H9 (cell line): ENCODE measurements at regions not wholly inside any gene's neighbourhood (a gene's known extent, or its start where the extent isn't known, plus 50 kb on each side); places are given as distances from the start of the nearest gene placed in this dataset.
A peak's percentile ranks its signal among the peaks of the same experiment; 100 is the strongest.

Experiments
- DNase-seq: peaks from one replicate; pipeline ENCODE4 v3.0.0-alpha.2; 2017
- H2AFZ ChIP-seq: one replicate; pipeline ENCODE4 v1.6.1; 2013; ENCODE audit warnings: mild to moderate bottlenecking, low read length, control low read depth, moderate library complexity
- H2AK5ac ChIP-seq: 2 replicates; pipeline ENCODE4 v1.6.1; 2013; ENCODE audit warnings: low read length, control low read depth, mixed read lengths; ENCODE audit not compliant: insufficient read length
- H2BK120ac ChIP-seq: one replicate; pipeline ENCODE4 v1.6.1; 2013; ENCODE audit warnings: low read depth, mild to moderate bottlenecking, low read length, control low read depth, inconsistent platforms; ENCODE audit not compliant: poor library complexity, severe bottlenecking
- H2BK12ac ChIP-seq: 2 replicates; pipeline ENCODE4 v1.6.1; 2013; ENCODE audit warnings: low read length, control low read depth, mixed read lengths, low read depth; ENCODE audit not compliant: insufficient read length
- H2BK15ac ChIP-seq: 2 replicates; pipeline ENCODE4 v1.6.1; 2013; ENCODE audit warnings: low read depth, low read length, control low read depth
- H2BK20ac ChIP-seq: one replicate; pipeline ENCODE4 v1.6.1; 2013; ENCODE audit warnings: low read depth, mild to moderate bottlenecking, low read length, control low read depth, inconsistent platforms; ENCODE audit not compliant: poor library complexity, severe bottlenecking
- H2BK5ac ChIP-seq: 2 replicates; pipeline ENCODE4 v1.6.1; 2013; ENCODE audit warnings: low read length, control low read depth, mixed read lengths; ENCODE audit not compliant: insufficient read length
- H3K14ac ChIP-seq: 2 replicates; pipeline ENCODE4 v1.6.1; 2013; ENCODE audit warnings: low read length, control low read depth; ENCODE audit not compliant: insufficient read depth
- H3K18ac ChIP-seq: 2 replicates; pipeline ENCODE4 v1.6.1; 2013; ENCODE audit warnings: low read depth, mild to moderate bottlenecking, mixed read lengths, low read length, control low read depth; ENCODE audit not compliant: insufficient read length
- H3K23ac ChIP-seq: 2 replicates; pipeline ENCODE4 v1.6.1; 2013; ENCODE audit warnings: low read length, control low read depth, mixed read lengths, low read depth; ENCODE audit not compliant: insufficient read length
- H3K23me2 ChIP-seq: 2 replicates; pipeline ENCODE4 v1.6.1; 2013; ENCODE audit warnings: low read depth, mild to moderate bottlenecking, mixed read lengths, low read length, control low read depth; ENCODE audit not compliant: insufficient read length, poor library complexity, severe bottlenecking
- H3K27ac ChIP-seq: 2 replicates; pipeline ENCODE4 v1.5.1; 2013; ENCODE audit warnings: low read length, control low read depth, mixed read lengths, low read depth; ENCODE audit not compliant: insufficient read length
- H3K27me3 ChIP-seq: 2 replicates; pipeline ENCODE4 v1.6.1; 2013; ENCODE audit warnings: low read length, control low read depth, inconsistent platforms; ENCODE audit not compliant: insufficient read depth
- H3K4ac ChIP-seq: 2 replicates; pipeline ENCODE4 v1.6.1; 2013; ENCODE audit warnings: low read depth, mild to moderate bottlenecking, control low read depth, inconsistent platforms, low read length, moderate library complexity
- H3K4me1 ChIP-seq: 2 replicates; pipeline ENCODE4 v1.6.1; 2013; ENCODE audit warnings: low read length, control low read depth, inconsistent platforms; ENCODE audit not compliant: insufficient read depth
- H3K4me2 ChIP-seq: 2 replicates; pipeline ENCODE4 v1.6.1; 2013; ENCODE audit warnings: low read length, control low read depth, mixed read lengths; ENCODE audit not compliant: insufficient read length, insufficient read depth
- H3K56ac ChIP-seq: 2 replicates; pipeline ENCODE4 v1.6.1; 2013; ENCODE audit warnings: low read depth, mild to moderate bottlenecking, mixed read lengths, low read length, control low read depth; ENCODE audit not compliant: insufficient read length
- H3K79me1 ChIP-seq: 2 replicates; pipeline ENCODE4 v1.6.1; 2013; ENCODE audit warnings: low read depth, mild to moderate bottlenecking, moderate library complexity, low read length, control low read depth, inconsistent platforms; ENCODE audit not compliant: insufficient read depth, poor library complexity, severe bottlenecking
- H3K79me2 ChIP-seq: 2 replicates; pipeline ENCODE4 v1.6.1; 2013; ENCODE audit warnings: low read length, control low read depth, inconsistent platforms; ENCODE audit not compliant: insufficient read depth
- H3K9ac ChIP-seq: 2 replicates; pipeline ENCODE4 v1.6.1; 2013; ENCODE audit warnings: low read length, control low read depth, mixed read lengths; ENCODE audit not compliant: insufficient read length; ENCODE audit errors: extremely low read depth
- H3K9me3 ChIP-seq: one replicate; pipeline ENCODE4 v1.6.1; 2013; ENCODE audit warnings: low read depth, low read length, inconsistent platforms; ENCODE audit not compliant: control insufficient read depth
- H3T11ph ChIP-seq: one replicate; pipeline ENCODE4 v1.6.1; 2013; ENCODE audit warnings: mild to moderate bottlenecking, low read length, control low read depth, inconsistent platforms
- H4K20me1 ChIP-seq: one replicate; pipeline ENCODE4 v1.6.1; 2013; ENCODE audit not compliant: control insufficient read depth, insufficient read length, insufficient read depth
- H4K5ac ChIP-seq: 2 replicates; pipeline ENCODE4 v1.6.1; 2013; ENCODE audit warnings: low read depth, mild to moderate bottlenecking, mixed read lengths, low read length, control low read depth; ENCODE audit not compliant: insufficient read length
- H4K8ac ChIP-seq: replicated peaks from 2 replicates; pipeline ENCODE4 v1.6.1; 2013; ENCODE audit warnings: low read length, control low read depth, mixed read lengths, low read depth; ENCODE audit not compliant: insufficient read length
- H4K91ac ChIP-seq: 2 replicates; pipeline ENCODE4 v1.6.1; 2013; ENCODE audit warnings: low read depth, mild to moderate bottlenecking, moderate library complexity, mixed read lengths, low read length, control low read depth; ENCODE audit not compliant: insufficient read length
- H3K27ac Mint-ChIP-seq, 3 experiments: 2 replicates in 2 of 3; 3 replicates in 1 of 3; pipeline ENCODE4 v1.8.0; 2020 to 2021; ENCODE audit warnings: mixed read lengths in 3 of 3, mild to moderate bottlenecking in 1 of 3, moderate library complexity in 1 of 3
- H3K27me3 Mint-ChIP-seq: 2 replicates; pipeline ENCODE4 v1.8.0; 2021; ENCODE audit warnings: low read depth, mild to moderate bottlenecking, moderate library complexity, mixed read lengths
- H3K36me3 Mint-ChIP-seq, 3 experiments: 2 replicates in 2 of 3; 3 replicates in 1 of 3; pipeline ENCODE4 v1.8.0; 2020 to 2021; ENCODE audit warnings: low read depth in 3 of 3, mixed read lengths in 3 of 3; ENCODE audit not compliant: insufficient read depth in 1 of 3
- H3K4me1 Mint-ChIP-seq, 2 experiments: 2 replicates each; pipeline ENCODE4 v1.8.0; 2020; ENCODE audit warnings: mixed read lengths in 2 of 2
- H3K4me3 Mint-ChIP-seq, 2 experiments: 2 replicates in 1 of 2; 3 replicates in 1 of 2; pipeline ENCODE4 v1.8.0; 2020 to 2021; ENCODE audit warnings: mild to moderate bottlenecking in 2 of 2, mixed read lengths in 2 of 2, moderate library complexity in 1 of 2
- H3K9me3 Mint-ChIP-seq, 2 experiments: 2 replicates in 1 of 2; 3 replicates in 1 of 2; pipeline ENCODE4 v1.8.0; 2020; ENCODE audit warnings: mild to moderate bottlenecking in 2 of 2, mixed read lengths in 2 of 2, moderate library complexity in 1 of 2
- CTCF ChIP-seq: fragments of 200-600 bp; sonication (generic); conservative IDR thresholded peaks from 3 replicates; pipeline ENCODE4 v1.8.0; 2021; ENCODE audit warnings: antibody characterized with exemption, mild to moderate bottlenecking
- WGBS: extraction: QIAGEN DNeasy Blood & Tissue Kit; methylation state at CpG from one replicate; pipeline ENCODE4 v1.1.7; 2013; ENCODE audit warnings: missing lambda C conversion rate, low lambda C conversion rate, mixed read lengths; ENCODE audit not compliant: insufficient read length; ENCODE audit errors: extremely low coverage; 5-methylcytosine and 5-hydroxymethylcytosine counted together

- H2BK20ac ChIP-seq: no peak overlapping the region
- H3K4me2 ChIP-seq: no peak overlapping the region
- no peaks in the 10 kb centered on the region for H3K79me2 ChIP-seq
- no peak for TF ChIP-seq CTCF
- no peaks in the 10 kb centered on the region for H3K23me2 ChIP-seq
- no peak overlapping the region for H4K91ac ChIP-seq
- no peak overlapping the region for H3K4ac ChIP-seq
- no peak overlapping the region for H3K18ac ChIP-seq
- Mint-ChIP-seq H3K27ac (peak overlapping the region in 1 of 3 experiments; percentile 44; a peak in 1 of 7 replicates), H3K4me1 (no peaks in the 10 kb centered on the region), H3K4me3 (no peak overlapping the region), H3K9me3 (peaks cover 15 to 16% of the 10 kb centered on the region in 2 experiments), H3K36me3 (peaks cover 4 to 14% (median 12%) of the 10 kb centered on the region in 3 experiments; a peak in 5 of 7 replicates), H3K27me3 (no peaks in the 10 kb centered on the region)
- H4K5ac ChIP-seq: no peak overlapping the region
- no peaks in the 10 kb centered on the region for H3K27me3 ChIP-seq
- H3K23ac ChIP-seq: no peak overlapping the region
- no peak overlapping the region for H2BK5ac ChIP-seq
- H3K9me3 ChIP-seq: no peaks in the 10 kb centered on the region
- no peak overlapping the region for H2BK15ac ChIP-seq
- no peak overlapping the region for H3K56ac ChIP-seq
- H3K14ac ChIP-seq: no peak overlapping the region
- H4K8ac ChIP-seq: no peak overlapping the region
- H4K20me1 ChIP-seq: no peaks in the 10 kb centered on the region
- no peak overlapping the region for H2BK12ac ChIP-seq
- no peak overlapping the region for H2BK120ac ChIP-seq
- no peak for DNase-seq
- no peak overlapping the region for H3K9ac ChIP-seq
- H3K27ac ChIP-seq: no peak overlapping the region
- no peak overlapping the region for H2AFZ ChIP-seq
- no peak overlapping the region for H3T11ph ChIP-seq
- no peaks in the 10 kb centered on the region for H3K4me1 ChIP-seq
- no peak overlapping the region for H2AK5ac ChIP-seq
- WGBS: no CpG with 5 or more reads among the region's 2 CpGs
- no peaks in the 10 kb centered on the region for H3K79me1 ChIP-seq
These were observed 951.3 kb downstream of the SLITRK5 start for GRCh38 chr13:88622362-88622973.
